ENCODE measurements at regions not wholly inside any gene's neighbourhood (a gene's known extent, or its start where the extent isn't known, plus 50 kb on each side); places are given as distances from the start of the nearest gene placed in this dataset.

DNA sequence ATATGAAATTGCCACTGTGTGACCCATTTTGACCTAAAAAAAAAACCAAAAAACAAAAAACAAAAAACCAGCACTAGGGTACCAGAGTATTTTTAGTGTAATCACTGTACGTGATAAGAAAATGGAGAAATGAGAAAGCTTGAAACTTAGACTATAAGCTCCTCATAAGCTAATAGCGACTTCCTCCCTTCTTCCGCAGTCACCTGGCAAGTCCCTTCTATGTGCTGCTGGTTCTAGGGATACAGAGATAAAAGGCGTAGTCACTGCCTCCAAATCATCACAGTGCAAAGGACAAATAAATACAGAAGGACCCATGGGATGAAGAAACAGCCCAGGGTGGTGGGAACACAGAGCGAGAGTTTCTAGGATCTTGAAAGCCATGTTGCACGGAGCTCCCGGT is 190.3 kb downstream of the TM9SF2 start:
- DNase-seq, result no peak
- H3K9me3 ChIP-seq (ENCODE audit: control insufficient read depth, low read depth, low read length), result no peaks in the 10 kb centered on the region
- H3K23me2 ChIP-seq (ENCODE audit: insufficient read length, low read depth, low read length, poor library complexity, severe bottlenecking), result no peaks in the 10 kb centered on the region
- no peak overlapping the region for H4K5ac ChIP-seq (ENCODE audit: insufficient read length, low read depth, low read length)
- no peak overlapping the region for H3K23ac ChIP-seq (ENCODE audit: insufficient read length, low read depth, low read length)
- no peak overlapping the region for H2BK20ac ChIP-seq (ENCODE audit: low read depth, low read length, poor library complexity, severe bottlenecking)
- H3K9ac ChIP-seq (ENCODE audit: extremely low read depth, insufficient read length, low read length), result peak overlapping the region; percentile 37
- H3K79me2 ChIP-seq (ENCODE audit: insufficient read depth, low read length), result no peaks in the 10 kb centered on the region
- no peak overlapping the region; a peak in 1 of 5 replicates for H3K4me3 Mint-ChIP-seq
- peak overlapping the region; percentile 69 to 88 (median 87); a peak in 6 of 7 replicates for H3K27ac Mint-ChIP-seq
- no peaks in the 10 kb centered on the region for H3K27me3 ChIP-seq (ENCODE audit: insufficient read depth, low read length)
- H4K91ac ChIP-seq (ENCODE audit: insufficient read length, low read depth, low read length), result peak overlapping the region; percentile 42
- H4K8ac ChIP-seq (replicated peaks; ENCODE audit: insufficient read length, low read depth, low read length), result no peak overlapping the region
- H2BK120ac ChIP-seq (ENCODE audit: low read depth, low read length, poor library complexity, severe bottlenecking), result no peak overlapping the region
- peak overlapping the region; percentile 73 for H2AK5ac ChIP-seq (ENCODE audit: insufficient read length, low read length)
- H3K18ac ChIP-seq (ENCODE audit: insufficient read length, low read depth, low read length), result no peak overlapping the region
- H2BK12ac ChIP-seq (ENCODE audit: insufficient read length, low read depth, low read length), result peak overlapping the region; percentile 65
- H3K9me3 Mint-ChIP-seq, result no peaks in the 10 kb centered on the region; a peak in 2 of 5 replicates
- H3K27me3 Mint-ChIP-seq (ENCODE audit: low read depth), result no peaks in the 10 kb centered on the region
- H3K4me2 ChIP-seq (ENCODE audit: insufficient read depth, insufficient read length, low read length), result no peak overlapping the region
- H2AFZ ChIP-seq (ENCODE audit: low read length), result no peak overlapping the region
- H4K20me1 ChIP-seq (ENCODE audit: control insufficient read depth, insufficient read depth, insufficient read length), result no peaks in the 10 kb centered on the region
- peaks cover 79 to 80% of the 10 kb centered on the region in 2 experiments for H3K4me1 Mint-ChIP-seq
- H2BK15ac ChIP-seq (ENCODE audit: low read depth, low read length), result no peak overlapping the region
- peaks cover 29% of the 10 kb centered on the region for H3K4me1 ChIP-seq (ENCODE audit: insufficient read depth, low read length)
- H2BK5ac ChIP-seq (ENCODE audit: insufficient read length, low read length), result no peak overlapping the region
- no peak for TF ChIP-seq CTCF (conservative IDR thresholded peaks at IDR 0.05)
- H3T11ph ChIP-seq (ENCODE audit: low read length), result peak overlapping the region; percentile 10
- H3K4ac ChIP-seq (ENCODE audit: low read depth, low read length), result no peak overlapping the region
- H3K36me3 Mint-ChIP-seq (ENCODE audit: insufficient read depth in 1 of 3, low read depth in 3 of 3), result peaks cover 0 to 4% (median 0%) of the 10 kb centered on the region in 3 experiments; a peak in 1 of 7 replicates
- H3K79me1 ChIP-seq (ENCODE audit: insufficient read depth, low read depth, low read length, poor library complexity, severe bottlenecking), result no peaks in the 10 kb centered on the region
- no peak overlapping the region for H3K56ac ChIP-seq (ENCODE audit: insufficient read length, low read depth, low read length)
- H3K27ac ChIP-seq (ENCODE audit: insufficient read length, low read depth, low read length), result no peak overlapping the region
- no peak overlapping the region for H3K14ac ChIP-seq (ENCODE audit: insufficient read depth, low read length)
- no CpG with 5 or more reads among the region's 7 CpGs for WGBS (ENCODE audit: extremely low coverage, insufficient read length, low lambda C conversion rate)

Measured in H9 (cell line).